ENCODE measurements at regions not wholly inside any gene's neighbourhood (a gene's known extent, or its start where the extent isn't known, plus 50 kb on each side); places are given as distances from the start of the nearest gene placed in this dataset.

DNA sequence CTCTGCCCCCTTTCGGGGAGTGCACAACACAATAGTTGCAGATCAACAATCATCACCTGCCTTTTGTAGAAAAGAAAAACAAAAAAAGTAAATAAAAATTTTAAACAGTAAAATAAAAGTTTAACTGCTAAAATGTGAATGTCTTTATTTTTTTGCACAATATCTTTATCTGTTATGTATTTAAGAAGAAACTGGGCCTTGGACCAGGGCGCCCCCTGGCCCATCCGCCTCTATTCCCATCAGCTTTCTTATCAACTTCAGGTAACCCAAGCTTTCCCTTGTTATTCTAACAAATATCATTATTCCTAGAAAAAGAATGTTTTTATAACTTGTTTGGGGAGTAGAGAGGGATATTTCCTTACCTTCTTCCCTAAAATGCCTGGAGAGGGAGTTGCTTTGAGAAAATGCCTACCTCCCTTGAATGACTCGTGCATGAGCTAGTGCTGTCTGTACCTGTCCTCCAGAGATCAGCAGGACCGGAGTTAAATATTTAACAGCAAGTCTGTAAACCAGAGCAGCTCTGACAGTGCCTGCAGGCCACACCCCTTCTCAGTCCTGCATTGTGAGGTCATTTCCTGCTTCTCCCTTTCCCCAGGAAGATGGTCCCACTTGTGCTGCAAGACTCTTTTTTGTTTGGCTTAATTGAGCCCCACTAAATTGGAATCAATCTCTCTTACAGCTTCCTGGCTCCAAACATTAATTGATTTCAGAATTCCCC, 192.8 kb upstream of the RGS6 start:
- WGBS = 86% methylated on average over 5 of the region's 5 CpGs

GRCh38 chr14:71741241-71741640, 191.0 kb upstream of the RGS6 start:
- Histone ChIP-seq H3K4me3 (ENCODE audit: low read depth, low read length) (no peak overlapping the region), H3K4me1 (ENCODE audit: insufficient read depth) (no peaks in the 10 kb centered on the region), H3K36me3 (ENCODE audit: insufficient read depth) (no peaks in the 10 kb centered on the region), H3K27ac (ENCODE audit: low read depth) (no peak overlapping the region)
- 91% methylated on average over 5 of the region's 5 CpGs for WGBS
- DNase-seq (ENCODE audit: extremely low spot score) = no peak

More for the DNA sequence above, 192.8 kb upstream of the RGS6 start:
- Histone ChIP-seq H3K4me3 (ENCODE audit: low read depth, low read length) (no peak overlapping the region), H3K27ac (ENCODE audit: low read depth) (no peak overlapping the region), H3K36me3 (ENCODE audit: insufficient read depth) (no peaks in the 10 kb centered on the region), H3K4me1 (ENCODE audit: insufficient read depth) (no peaks in the 10 kb centered on the region)
- peak; percentile 68 for DNase-seq (ENCODE audit: extremely low spot score)

- WGBS = 55% methylated on average over 6 of the region's 6 CpGs
- Histone ChIP-seq H3K4me3 (ENCODE audit: low read depth, low read length) (no peak overlapping the region), H3K27ac (ENCODE audit: low read depth) (no peak overlapping the region), H3K4me1 (ENCODE audit: insufficient read depth) (no peaks in the 10 kb centered on the region), H3K36me3 (ENCODE audit: insufficient read depth) (no peaks in the 10 kb centered on the region)
- DNase-seq (ENCODE audit: extremely low spot score) = no peak
Measured at GRCh38 chr14:71742485-71742884, 189.7 kb upstream of the RGS6 start.

DNA sequence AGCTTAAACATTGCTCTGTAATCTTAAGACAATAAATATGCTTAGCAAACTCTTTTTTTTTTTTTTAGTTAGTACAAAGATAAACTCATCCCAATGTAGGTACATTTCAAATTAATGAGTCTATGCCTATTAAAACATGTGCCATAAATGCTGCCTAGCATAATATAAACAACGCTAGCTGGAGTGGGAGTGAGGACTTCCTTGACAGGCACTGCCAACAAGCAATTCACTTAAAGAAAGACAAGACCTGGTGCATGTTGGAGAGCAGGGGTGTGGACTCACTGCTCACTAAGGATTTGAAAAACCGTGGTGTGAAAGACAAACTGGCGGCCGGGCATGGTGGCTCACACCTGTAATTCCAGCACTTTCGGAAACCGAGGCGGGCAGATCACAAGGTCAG, 187.2 kb upstream of the RGS6 start:
- Histone ChIP-seq H3K36me3 (ENCODE audit: insufficient read depth) (no peaks in the 10 kb centered on the region), H3K4me3 (ENCODE audit: low read depth, low read length) (no peak overlapping the region), H3K27ac (ENCODE audit: low read depth) (no peak overlapping the region), H3K4me1 (ENCODE audit: insufficient read depth) (no peaks in the 10 kb centered on the region)
- DNase-seq (ENCODE audit: extremely low spot score) = no peak
- WGBS = 80% methylated on average over 7 of the region's 7 CpGs

- WGBS = 100% methylated on average over 1 of the region's 1 CpG
- no peak for DNase-seq (ENCODE audit: extremely low spot score)
- H3K27ac ChIP-seq (ENCODE audit: low read depth) = no peak overlapping the region
Measured at GRCh38 chr14:71748196-71748595, 184.0 kb upstream of the RGS6 start.

GRCh38 chr14:71749613-71750238, 182.5 kb upstream of the RGS6 start:
- no peak overlapping the region for H3K27ac ChIP-seq (ENCODE audit: low read depth)
- no peaks in the 10 kb centered on the region for H3K4me1 ChIP-seq (ENCODE audit: insufficient read depth)
- H3K4me3 ChIP-seq (ENCODE audit: low read depth, low read length) = no peak overlapping the region
- WGBS = 69% methylated on average over 8 of the region's 8 CpGs
- DNase-seq (ENCODE audit: extremely low spot score) = no peak
- H3K36me3 ChIP-seq (ENCODE audit: insufficient read depth) = no peaks in the 10 kb centered on the region

More at GRCh38 chr14:71748196-71748595, 184.0 kb upstream of the RGS6 start:
- no peaks in the 10 kb centered on the region for H3K36me3 ChIP-seq (ENCODE audit: insufficient read depth)
- no peaks in the 10 kb centered on the region for H3K4me1 ChIP-seq (ENCODE audit: insufficient read depth)
- H3K4me3 ChIP-seq (ENCODE audit: low read depth, low read length) = no peak overlapping the region

DNA sequence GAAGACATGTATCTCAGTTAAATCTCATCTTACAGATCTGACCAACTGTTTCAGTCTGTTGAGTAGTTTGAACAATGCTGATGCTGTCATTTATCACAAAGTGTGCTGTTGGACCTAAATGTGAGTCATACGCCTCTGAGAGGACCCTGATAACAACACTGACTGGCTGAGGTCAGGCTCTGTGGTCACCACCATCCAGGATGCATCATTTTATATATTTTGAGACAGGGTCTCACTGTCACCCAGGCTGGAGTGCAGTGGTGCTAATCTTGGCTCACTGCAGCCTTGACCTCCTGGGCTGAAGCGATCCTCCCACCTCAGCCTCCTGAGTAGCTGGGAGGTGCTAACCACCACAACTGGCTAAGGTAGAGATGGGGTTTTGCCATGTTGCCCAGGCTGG, 181.0 kb upstream of the RGS6 start:
- Histone ChIP-seq H3K4me3 (ENCODE audit: low read depth, low read length) (no peak overlapping the region), H3K27ac (ENCODE audit: low read depth) (no peak overlapping the region), H3K36me3 (ENCODE audit: insufficient read depth) (no peaks in the 10 kb centered on the region), H3K4me1 (ENCODE audit: insufficient read depth) (no peaks in the 10 kb centered on the region)
- WGBS = 92% methylated on average over 2 of the region's 2 CpGs
- DNase-seq (ENCODE audit: extremely low spot score) = no peak

DNA sequence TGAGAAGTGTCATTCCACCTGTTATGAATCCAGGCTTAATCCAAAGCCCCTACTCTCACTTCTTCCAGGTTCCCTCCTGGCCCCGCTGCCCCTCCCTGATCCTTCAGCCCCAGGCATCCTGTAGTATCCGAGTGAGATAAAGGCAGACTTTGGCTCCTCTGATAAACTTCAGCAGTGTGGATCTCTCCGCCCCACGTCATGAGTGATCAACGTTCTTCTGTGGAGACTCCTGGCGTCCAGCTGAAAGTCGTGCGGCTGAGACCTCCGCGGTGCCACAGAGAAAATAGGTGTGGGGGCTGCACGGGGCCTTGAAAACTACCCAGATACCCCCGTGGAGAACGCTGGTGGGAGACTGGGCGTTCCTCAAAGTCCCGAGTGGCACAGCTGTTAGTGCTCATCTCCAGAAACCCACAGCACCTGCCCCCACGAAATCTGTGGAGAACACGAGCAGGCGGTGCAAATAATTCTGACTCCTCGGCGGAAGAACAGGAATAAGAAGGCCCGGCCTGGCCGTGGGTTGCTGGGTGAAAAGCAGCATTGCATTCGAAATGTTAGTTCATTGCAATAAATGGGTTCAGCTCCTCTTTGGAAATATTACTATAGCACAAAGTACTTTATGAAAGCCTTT, 180.0 kb upstream of the RGS6 start:
- 89% methylated on average over 23 of the region's 23 CpGs for WGBS
- no peak overlapping the region for H3K27ac ChIP-seq (ENCODE audit: low read depth)

GRCh38 chr14:71753126-71753830, 179.0 kb upstream of the RGS6 start:
- Histone ChIP-seq H3K4me3 (ENCODE audit: low read depth, low read length) (no peak overlapping the region), H3K36me3 (ENCODE audit: insufficient read depth) (no peaks in the 10 kb centered on the region), H3K27ac (ENCODE audit: low read depth) (no peak overlapping the region), H3K4me1 (ENCODE audit: insufficient read depth) (no peaks in the 10 kb centered on the region)
- peak; percentile 75 for DNase-seq (ENCODE audit: extremely low spot score)
- 29% methylated on average over 21 of the region's 21 CpGs for WGBS

More for the DNA sequence above, 180.0 kb upstream of the RGS6 start:
- DNase-seq (ENCODE audit: extremely low spot score) = no peak
- Histone ChIP-seq H3K4me1 (ENCODE audit: insufficient read depth) (no peaks in the 10 kb centered on the region), H3K4me3 (ENCODE audit: low read depth, low read length) (no peak overlapping the region), H3K36me3 (ENCODE audit: insufficient read depth) (no peaks in the 10 kb centered on the region)

DNA sequence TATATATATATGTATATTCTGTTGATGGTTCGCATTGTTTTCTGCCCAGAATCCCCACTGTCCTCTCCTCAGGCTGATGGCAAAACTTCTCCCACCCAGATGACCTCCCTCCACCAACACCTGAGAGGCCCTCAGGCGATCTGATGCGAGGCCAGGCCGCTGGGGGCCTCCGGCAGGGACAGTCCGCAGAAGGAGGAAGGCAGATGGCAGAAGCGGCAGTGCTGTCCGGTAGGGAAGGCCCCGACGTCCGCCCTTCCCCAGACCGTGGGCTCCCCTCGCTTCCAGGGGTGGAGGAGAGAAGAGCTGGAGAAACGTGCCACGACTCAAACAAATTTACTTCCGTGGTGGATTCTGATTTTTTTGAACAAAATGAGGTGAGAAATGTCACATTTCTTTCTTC, 178.3 kb upstream of the RGS6 start:
- Histone ChIP-seq H3K27ac (ENCODE audit: low read depth) (no peak overlapping the region), H3K4me1 (ENCODE audit: insufficient read depth) (no peaks in the 10 kb centered on the region), H3K36me3 (ENCODE audit: insufficient read depth) (no peaks in the 10 kb centered on the region), H3K4me3 (ENCODE audit: low read depth, low read length) (no peak overlapping the region)
- WGBS = 95% methylated on average over 16 of the region's 16 CpGs
- DNase-seq (ENCODE audit: extremely low spot score) = no peak

DNA sequence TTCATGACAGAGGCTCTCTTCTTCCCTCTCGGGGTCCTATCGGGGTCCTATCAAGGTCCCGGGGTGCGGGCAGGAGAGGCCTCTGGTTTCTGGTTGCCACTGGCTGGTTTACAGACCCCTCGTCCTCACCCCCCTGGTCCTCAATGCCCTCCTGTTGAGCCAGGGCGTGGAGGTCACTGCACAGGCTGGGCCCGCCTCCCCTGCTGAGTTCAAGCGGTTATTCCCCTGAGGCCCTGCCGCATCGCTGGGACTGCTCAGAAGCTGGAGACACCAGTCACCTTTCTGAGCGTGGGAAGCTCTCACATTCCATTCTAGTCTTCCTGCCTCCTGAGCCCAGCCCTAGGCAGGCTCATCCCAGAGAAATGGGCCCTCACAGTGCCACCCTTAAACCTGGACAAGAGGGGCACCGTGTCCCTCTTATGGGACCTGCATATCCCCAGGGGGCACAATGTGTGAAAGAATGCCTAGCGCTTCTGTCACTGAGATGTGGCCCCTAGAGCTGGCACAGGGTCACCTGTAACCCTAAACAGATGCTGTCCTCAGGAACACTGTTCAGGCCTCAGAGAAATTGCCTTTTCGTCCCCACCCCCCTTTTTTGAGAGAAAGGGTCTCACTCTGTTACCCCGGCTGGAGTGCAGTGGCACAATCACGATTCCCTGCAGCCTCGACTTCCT, 177.7 kb upstream of the RGS6 start:
- Histone ChIP-seq H3K4me1 (ENCODE audit: insufficient read depth) (no peaks in the 10 kb centered on the region), H3K4me3 (ENCODE audit: low read depth, low read length) (no peak overlapping the region), H3K27ac (ENCODE audit: low read depth) (no peak overlapping the region), H3K36me3 (ENCODE audit: insufficient read depth) (no peaks in the 10 kb centered on the region)
- no peak for DNase-seq (ENCODE audit: extremely low spot score)
- 95% methylated on average over 17 of the region's 17 CpGs for WGBS

DNA sequence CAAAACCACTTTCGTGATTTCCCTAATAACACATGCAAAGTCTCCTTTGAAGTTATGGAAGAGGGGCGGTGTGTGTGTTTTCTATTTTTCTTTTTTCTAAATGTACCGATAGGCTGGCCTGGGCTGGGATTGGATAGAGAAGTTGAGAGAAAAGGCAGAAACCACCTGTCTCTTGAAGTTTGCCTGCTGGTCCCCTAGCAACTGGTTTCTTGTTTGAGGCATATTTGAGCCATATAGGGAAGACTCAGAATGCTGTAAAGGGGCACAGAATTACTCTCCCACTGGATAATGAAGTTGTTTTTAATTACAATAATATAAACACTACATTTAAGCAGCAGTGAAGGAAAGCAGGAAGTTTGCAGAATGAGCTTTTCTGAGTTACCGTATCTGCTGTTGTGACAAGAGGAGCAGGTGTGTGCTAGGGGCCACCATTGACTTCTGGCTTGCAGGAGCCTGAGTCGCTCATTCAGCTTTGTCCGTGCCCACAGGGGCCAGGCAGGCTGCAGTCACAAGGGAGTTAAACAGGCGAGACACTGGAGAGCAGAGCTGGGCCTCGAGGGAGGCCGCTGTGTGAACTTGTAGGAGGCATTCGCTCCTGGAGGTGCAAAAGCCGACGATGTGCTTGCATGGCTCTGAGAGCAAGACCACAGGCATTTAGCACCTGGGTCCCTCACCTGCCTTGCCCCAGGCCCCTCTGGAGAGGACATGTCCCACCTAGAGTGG, 173.8 kb upstream of the RGS6 start:
- H3K4me3 ChIP-seq (ENCODE audit: low read depth, low read length) = no peak overlapping the region
- DNase-seq (ENCODE audit: extremely low spot score) = no peak
- no peak overlapping the region for H3K27ac ChIP-seq (ENCODE audit: low read depth)
- H3K36me3 ChIP-seq (ENCODE audit: insufficient read depth) = no peaks in the 10 kb centered on the region
- H3K4me1 ChIP-seq (ENCODE audit: insufficient read depth) = no peaks in the 10 kb centered on the region
- 68% methylated on average over 12 of the region's 12 CpGs for WGBS

- H3K4me3 ChIP-seq (ENCODE audit: low read depth, low read length) = no peak overlapping the region
- H3K27ac ChIP-seq (ENCODE audit: low read depth) = no peak overlapping the region
- H3K36me3 ChIP-seq (ENCODE audit: insufficient read depth) = no peaks in the 10 kb centered on the region
- no peak for DNase-seq (ENCODE audit: extremely low spot score)
- WGBS = 90% methylated on average over 4 of the region's 4 CpGs
- no peaks in the 10 kb centered on the region for H3K4me1 ChIP-seq (ENCODE audit: insufficient read depth)
Measured at GRCh38 chr14:71762575-71762974, 169.7 kb upstream of the RGS6 start.
